HL-60 (cell line): ENCODE measurements at regions not wholly inside any gene's neighbourhood (a gene's known extent, or its start where the extent isn't known, plus 50 kb on each side); places are given as distances from the start of the nearest gene placed in this dataset.

Experiments
- DNase-seq, 2 experiments: peaks; one replicate each; pipeline ENCODE4 v3.0.0-alpha.2; 2010 to 2020; ENCODE audit warnings: low read depth in 1 of 2, low spot score in 1 of 2
- H3K27ac ChIP-seq: fragments of 250-450 bp; sonication (Bioruptor Pico); replicated peaks from 2 replicates; pipeline ENCODE4 v1.5.1; 2020; ENCODE audit warnings: mild to moderate bottlenecking, moderate library complexity
- H3K27me3 ChIP-seq: fragments of 250-450 bp; sonication (Bioruptor Pico); 2 replicates; pipeline ENCODE4 v1.5.1; 2021; ENCODE audit warnings: mild to moderate bottlenecking, moderate library complexity; ENCODE audit not compliant: insufficient read depth, poor library complexity, severe bottlenecking
- H3K4me3 ChIP-seq: replicated peaks from 2 replicates; pipeline ENCODE4 v1.5.1; 2011; ENCODE audit warnings: mild to moderate bottlenecking, control low read depth, low read length; ENCODE audit not compliant: insufficient read depth
- GABPA ChIP-seq: IDR thresholded peaks from 2 replicates; pipeline ENCODE4 v1.6.1; 2012; ENCODE audit warnings: low read depth
- POLR2AphosphoS5 ChIP-seq: IDR thresholded peaks from 2 replicates; pipeline ENCODE4 v1.6.1; 2012; ENCODE audit warnings: low read depth
- REST ChIP-seq: IDR thresholded peaks from 2 replicates; pipeline ENCODE4 v1.6.1; 2012; ENCODE audit warnings: low read depth; ENCODE audit not compliant: insufficient replicate concordance
- SPI1 ChIP-seq: IDR thresholded peaks from 2 replicates; pipeline ENCODE4 v1.6.1; 2012; ENCODE audit warnings: low read depth, mild to moderate bottlenecking, borderline replicate concordance
- TF ChIP-seq, protein P1 (sequence below): IDR thresholded peaks from one replicate; pipeline ENCODE4 v1.5.1; 2011; ENCODE audit warnings: low read length, control low read depth, inconsistent platforms; ENCODE audit not compliant: insufficient read depth

GRCh38 chr11:21983431-21983830 is 209.5 kb upstream of the ANO5 start:
- DNase-seq, result no peak
- H3K4me3 ChIP-seq, result no peak overlapping the region
- TF ChIP-seq GABPA (no peak), POLR2AphosphoS5 (no peak), SPI1 (no peak), REST (no peak)
- TF ChIP-seq, protein P1, sequence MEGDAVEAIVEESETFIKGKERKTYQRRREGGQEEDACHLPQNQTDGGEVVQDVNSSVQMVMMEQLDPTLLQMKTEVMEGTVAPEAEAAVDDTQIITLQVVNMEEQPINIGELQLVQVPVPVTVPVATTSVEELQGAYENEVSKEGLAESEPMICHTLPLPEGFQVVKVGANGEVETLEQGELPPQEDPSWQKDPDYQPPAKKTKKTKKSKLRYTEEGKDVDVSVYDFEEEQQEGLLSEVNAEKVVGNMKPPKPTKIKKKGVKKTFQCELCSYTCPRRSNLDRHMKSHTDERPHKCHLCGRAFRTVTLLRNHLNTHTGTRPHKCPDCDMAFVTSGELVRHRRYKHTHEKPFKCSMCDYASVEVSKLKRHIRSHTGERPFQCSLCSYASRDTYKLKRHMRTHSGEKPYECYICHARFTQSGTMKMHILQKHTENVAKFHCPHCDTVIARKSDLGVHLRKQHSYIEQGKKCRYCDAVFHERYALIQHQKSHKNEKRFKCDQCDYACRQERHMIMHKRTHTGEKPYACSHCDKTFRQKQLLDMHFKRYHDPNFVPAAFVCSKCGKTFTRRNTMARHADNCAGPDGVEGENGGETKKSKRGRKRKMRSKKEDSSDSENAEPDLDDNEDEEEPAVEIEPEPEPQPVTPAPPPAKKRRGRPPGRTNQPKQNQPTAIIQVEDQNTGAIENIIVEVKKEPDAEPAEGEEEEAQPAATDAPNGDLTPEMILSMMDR, result no peak
- H3K27ac ChIP-seq, result no peak overlapping the region
- no peaks in the 10 kb centered on the region for H3K27me3 ChIP-seq

DNA sequence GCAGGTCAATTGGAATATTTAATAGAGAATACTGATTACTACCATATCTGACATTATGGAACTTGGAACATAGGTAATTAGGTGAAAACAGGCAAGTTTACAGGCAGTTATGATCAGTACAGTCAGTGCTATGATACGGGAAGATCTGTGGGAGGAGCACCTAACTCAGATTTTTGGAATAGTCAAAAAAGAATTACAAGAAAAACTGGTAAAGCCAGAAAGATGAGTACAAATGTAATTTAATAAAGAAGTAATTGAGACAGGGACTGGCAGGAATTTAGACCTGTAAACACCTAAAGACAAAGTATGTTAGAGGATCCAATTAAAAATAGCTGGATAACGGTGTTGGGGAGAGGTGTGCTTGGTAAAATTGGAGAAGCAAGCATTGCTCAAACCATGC is 206.5 kb upstream of the ANO5 start:
- no peak for DNase-seq
- H3K4me3 ChIP-seq, result no peak overlapping the region

GRCh38 chr11:21987261-21987660 is 205.6 kb upstream of the ANO5 start:
- no peak for DNase-seq
- Histone ChIP-seq H3K27me3 (no peaks in the 10 kb centered on the region), H3K4me3 (no peak overlapping the region), H3K27ac (no peak overlapping the region)
- TF ChIP-seq SPI1, result no peak
- no peak for TF ChIP-seq GABPA
- no peak for TF ChIP-seq REST
- TF ChIP-seq, protein P1, result no peak
- no peak for TF ChIP-seq POLR2AphosphoS5

More for the DNA sequence above, 206.5 kb upstream of the ANO5 start:
- Histone ChIP-seq H3K27me3 (no peaks in the 10 kb centered on the region), H3K27ac (no peak overlapping the region)
- TF ChIP-seq REST (no peak), SPI1 (no peak), GABPA (no peak), POLR2AphosphoS5 (no peak)
- TF ChIP-seq, protein P1, result no peak
